ENCODE measurements at regions not wholly inside any gene's neighbourhood (a gene's known extent, or its start where the extent isn't known, plus 50 kb on each side); places are given as distances from the start of the nearest gene placed in this dataset.

- H3K36me3 ChIP-seq (ENCODE audit: control insufficient read depth in 2 of 2, insufficient read depth in 1 of 2, low read length in 2 of 2): no peaks in the 10 kb centered on the region
- H3K4me1 ChIP-seq (ENCODE audit: control insufficient read depth, insufficient read depth, low read length): no peaks in the 10 kb centered on the region
- CTCF ChIA-PET: no interaction called here
- no peak overlapping the region for H3K27ac ChIP-seq (ENCODE audit: extremely low read depth, low read depth, low read length)
- H3K9me3 ChIP-seq (ENCODE audit: control insufficient read depth, insufficient read depth, low read depth, low read length): no peaks in the 10 kb centered on the region
- POLR2A ChIA-PET: no interaction called here
- H3K4me3 ChIP-seq (ENCODE audit: low read depth, low read length): no peak overlapping the region
- TF ChIP-seq SCRT1 (tag by site-specific recombination; IDR thresholded peaks at IDR 0.05; ENCODE audit: borderline replicate concordance): no peak
- 0 out of 2 replicates have a peak, but pooled peaks have one; percentile 18 for TF ChIP-seq ATF2 (tag by site-specific recombination; IDR thresholded peaks at IDR 0.05; ENCODE audit: low read depth)
- no peak for TF ChIP-seq INSM2 (tag by site-specific recombination; IDR thresholded peaks at IDR 0.05)
These were observed 525.7 kb upstream of the FOXG1 start for GRCh38 chr14:28240909-28241308.

GRCh38 chr14:28242895-28243294 is 523.7 kb upstream of the FOXG1 start:
- no peaks in the 10 kb centered on the region for H3K9me3 ChIP-seq (ENCODE audit: control insufficient read depth, insufficient read depth, low read depth, low read length)
- ChIA-PET POLR2A (no interaction called here), CTCF (no interaction called here)
- TF ChIP-seq ZNF341 (tag by site-specific recombination; IDR thresholded peaks at IDR 0.05; ENCODE audit: low read depth): no peak
- no peaks in the 10 kb centered on the region for H3K4me1 ChIP-seq (ENCODE audit: control insufficient read depth, insufficient read depth, low read length)
- no peak overlapping the region for H3K27ac ChIP-seq (ENCODE audit: extremely low read depth, low read depth, low read length)
- H3K36me3 ChIP-seq (ENCODE audit: control insufficient read depth in 2 of 2, insufficient read depth in 1 of 2, low read length in 2 of 2): no peaks in the 10 kb centered on the region
- H3K4me3 ChIP-seq (ENCODE audit: low read depth, low read length): no peak overlapping the region

- Histone ChIP-seq H3K4me1 (ENCODE audit: control insufficient read depth, insufficient read depth, low read length) (no peaks in the 10 kb centered on the region), H3K36me3 (ENCODE audit: control insufficient read depth in 2 of 2, insufficient read depth in 1 of 2, low read length in 2 of 2) (no peaks in the 10 kb centered on the region), H3K9me3 (ENCODE audit: control insufficient read depth, insufficient read depth, low read depth, low read length) (no peaks in the 10 kb centered on the region), H3K27ac (ENCODE audit: extremely low read depth, low read depth, low read length) (no peak overlapping the region), H3K4me3 (ENCODE audit: low read depth, low read length) (no peak overlapping the region)
- ChIA-PET POLR2A (no interaction called here), CTCF (no interaction called here)
- TF ChIP-seq REST (tag by site-specific recombination; IDR thresholded peaks at IDR 0.05) (peak; percentile 68), ZNF37A (tag by site-specific recombination; IDR thresholded peaks at IDR 0.05) (no peak)
These were observed 523.0 kb upstream of the FOXG1 start for GRCh38 chr14:28243600-28243999.

GRCh38 chr14:28245216-28245615 is 521.4 kb upstream of the FOXG1 start:
- Histone ChIP-seq H3K4me1 (ENCODE audit: control insufficient read depth, insufficient read depth, low read length) (no peaks in the 10 kb centered on the region), H3K4me3 (ENCODE audit: low read depth, low read length) (no peak overlapping the region), H3K27ac (ENCODE audit: extremely low read depth, low read depth, low read length) (no peak overlapping the region), H3K36me3 (ENCODE audit: control insufficient read depth in 2 of 2, insufficient read depth in 1 of 2, low read length in 2 of 2) (no peaks in the 10 kb centered on the region), H3K9me3 (ENCODE audit: control insufficient read depth, insufficient read depth, low read depth, low read length) (no peaks in the 10 kb centered on the region)
- CTCF ChIA-PET: no interaction called here
- POLR2A ChIA-PET: no interaction called here
- TF ChIP-seq GLI2 (tag by site-specific recombination; IDR thresholded peaks at IDR 0.05; ENCODE audit: borderline replicate concordance, low read depth) (no peak), ZFP3 (tag by site-specific recombination; IDR thresholded peaks at IDR 0.05; ENCODE audit: low read depth) (no peak), ZNF155 (tag by site-specific recombination; IDR thresholded peaks at IDR 0.05) (no peak), ZBTB49 (tag by site-specific recombination; IDR thresholded peaks at IDR 0.05; ENCODE audit: low read depth) (no peak), ZSCAN23 (tag by site-specific recombination; IDR thresholded peaks at IDR 0.05) (no peak), ZNF473 (tag by site-specific recombination; IDR thresholded peaks at IDR 0.05) (no peak), WT1 (tag by site-specific recombination; IDR thresholded peaks at IDR 0.05) (no peak), ZNF266 (tag by site-specific recombination; IDR thresholded peaks at IDR 0.05; ENCODE audit: low read depth) (no peak), ZNF140 (tag by site-specific recombination; IDR thresholded peaks at IDR 0.05) (no peak)

All from HEK293 (cell line).